Keratinocyte (primary cell): ENCODE measurements at regions not wholly inside any gene's neighbourhood (a gene's known extent, or its start where the extent isn't known, plus 50 kb on each side); places are given as distances from the start of the nearest gene placed in this dataset.

ENCODE experiments used
- DNase-seq: peaks from one replicate; pipeline ENCODE4 v3.0.0-alpha.2; 2011; ENCODE audit warnings: low read depth, missing footprints, low spot score
- FAIRE-seq: peaks from 2 replicates; lab custom pipeline; 2011; peaks lifted over from hg19 to GRCh38; lab: Jason Lieb, UNC
- H2AFZ ChIP-seq: 2 replicates; pipeline ENCODE4 v1.6.0; 2012; ENCODE audit warnings: low read length, control low read depth, inconsistent platforms; ENCODE audit not compliant: control insufficient read depth
- H3K27ac ChIP-seq: 2 replicates; pipeline ENCODE4 v1.5.1; 2011; ENCODE audit warnings: low read length; ENCODE audit not compliant: control insufficient read depth, insufficient read depth
- H3K27me3 ChIP-seq: 3 replicates; pipeline ENCODE4 v1.6.0; 2011; ENCODE audit warnings: low read length; ENCODE audit not compliant: control insufficient read depth, insufficient read depth; ENCODE audit errors: extremely low read depth
- H3K36me3 ChIP-seq, 2 experiments: 2 replicates in 1 of 2; 3 replicates in 1 of 2; pipeline ENCODE4 v1.5.1; 2011; ENCODE audit warnings: low read length in 2 of 2, mild to moderate bottlenecking in 1 of 2; ENCODE audit not compliant: control insufficient read depth in 2 of 2, insufficient read depth in 2 of 2; ENCODE audit errors: extremely low read depth in 1 of 2
- H3K4me1 ChIP-seq: 3 replicates; pipeline ENCODE4 v1.5.1; 2011; ENCODE audit warnings: low read length; ENCODE audit not compliant: control insufficient read depth, insufficient read depth; ENCODE audit errors: extremely low read depth
- H3K4me2 ChIP-seq: 3 replicates; pipeline ENCODE4 v1.6.0; 2011; ENCODE audit warnings: low read depth, low read length; ENCODE audit not compliant: control insufficient read depth, insufficient read depth; ENCODE audit errors: extremely low read depth
- H3K4me3 ChIP-seq, 3 experiments: fragments of 200-600 bp in 1 of 3; sonication (generic) in 1 of 3; 2 replicates in 2 of 3; 3 replicates in 1 of 3; pipeline ENCODE4 v1.5.1; 2011 to 2016; ENCODE audit warnings: low read length in 3 of 3, mild to moderate bottlenecking in 3 of 3, control low read depth in 2 of 3, inconsistent platforms in 1 of 3, low read depth in 1 of 3, mixed read lengths in 1 of 3, mixed run types in 1 of 3, moderate library complexity in 1 of 3; ENCODE audit not compliant: control insufficient read depth in 2 of 3, insufficient read depth in 2 of 3; ENCODE audit errors: extremely low read depth in 1 of 3
- H3K79me2 ChIP-seq: 2 replicates; pipeline ENCODE4 v1.6.0; 2012; ENCODE audit warnings: low read length; ENCODE audit not compliant: control insufficient read depth, insufficient read depth
- H3K9ac ChIP-seq: 3 replicates; pipeline ENCODE4 v1.6.0; 2011; ENCODE audit warnings: low read length; ENCODE audit not compliant: control insufficient read depth, insufficient read depth; ENCODE audit errors: extremely low read depth
- H3K9me1 ChIP-seq: 3 replicates; pipeline ENCODE4 v1.6.0; 2011; ENCODE audit warnings: low read length; ENCODE audit not compliant: control insufficient read depth, insufficient read depth; ENCODE audit errors: extremely low read depth
- H3K9me3 ChIP-seq: 2 replicates; pipeline ENCODE4 v1.5.1; 2012; ENCODE audit warnings: low read depth, low read length; ENCODE audit not compliant: control insufficient read depth
- H4K20me1 ChIP-seq: 3 replicates; pipeline ENCODE4 v1.6.0; 2011; ENCODE audit warnings: low read length; ENCODE audit not compliant: control insufficient read depth, insufficient read depth; ENCODE audit errors: extremely low read depth
- EZH2 ChIP-seq: IDR thresholded peaks from one replicate; pipeline ENCODE4 v1.6.1; 2012; ENCODE audit warnings: inconsistent platforms, mild to moderate bottlenecking, low read length, moderate library complexity
- dilution Hi-C: fragments of 300-500 bp; cut with MboI; formaldehyde crosslinking; loops from one replicate; pipeline ENCODE4 v1.7.0; 2020; ENCODE audit warnings: low sequenced_read_pairs; ENCODE audit not compliant: extremely low pct_ligation_motif_present
- TF ChIP-seq, protein P1 (sequence below), 3 experiments: IDR thresholded peaks in 1 of 3; conservative IDR thresholded peaks in 1 of 3; optimal IDR thresholded peaks in 1 of 3; 2 replicates in 2 of 3; 3 replicates in 1 of 3; pipeline versions ENCODE3 to v1.5.1; 2011; ENCODE audit warnings: low read length in 3 of 3, mild to moderate bottlenecking in 3 of 3, moderate library complexity in 2 of 3, control low read depth in 1 of 3, inconsistent platforms in 1 of 3; ENCODE audit not compliant: insufficient read depth in 2 of 3; ENCODE audit errors: extremely low read depth in 1 of 3

GRCh38 chr2:104158191-104158590 is 695.7 kb upstream of the POU3F3 start:
- H3K79me2 ChIP-seq = no peaks in the 10 kb centered on the region
- FAIRE-seq = no peak
- H3K27me3 ChIP-seq = no peaks in the 10 kb centered on the region
- no peak overlapping the region for H2AFZ ChIP-seq
- H3K27ac ChIP-seq = no peak overlapping the region
- no peaks in the 10 kb centered on the region for H3K36me3 ChIP-seq
- H3K9me1 ChIP-seq = no peaks in the 10 kb centered on the region
- H4K20me1 ChIP-seq = no peaks in the 10 kb centered on the region
- TF ChIP-seq, protein P1, sequence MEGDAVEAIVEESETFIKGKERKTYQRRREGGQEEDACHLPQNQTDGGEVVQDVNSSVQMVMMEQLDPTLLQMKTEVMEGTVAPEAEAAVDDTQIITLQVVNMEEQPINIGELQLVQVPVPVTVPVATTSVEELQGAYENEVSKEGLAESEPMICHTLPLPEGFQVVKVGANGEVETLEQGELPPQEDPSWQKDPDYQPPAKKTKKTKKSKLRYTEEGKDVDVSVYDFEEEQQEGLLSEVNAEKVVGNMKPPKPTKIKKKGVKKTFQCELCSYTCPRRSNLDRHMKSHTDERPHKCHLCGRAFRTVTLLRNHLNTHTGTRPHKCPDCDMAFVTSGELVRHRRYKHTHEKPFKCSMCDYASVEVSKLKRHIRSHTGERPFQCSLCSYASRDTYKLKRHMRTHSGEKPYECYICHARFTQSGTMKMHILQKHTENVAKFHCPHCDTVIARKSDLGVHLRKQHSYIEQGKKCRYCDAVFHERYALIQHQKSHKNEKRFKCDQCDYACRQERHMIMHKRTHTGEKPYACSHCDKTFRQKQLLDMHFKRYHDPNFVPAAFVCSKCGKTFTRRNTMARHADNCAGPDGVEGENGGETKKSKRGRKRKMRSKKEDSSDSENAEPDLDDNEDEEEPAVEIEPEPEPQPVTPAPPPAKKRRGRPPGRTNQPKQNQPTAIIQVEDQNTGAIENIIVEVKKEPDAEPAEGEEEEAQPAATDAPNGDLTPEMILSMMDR (optimal IDR thresholded peaks at IDR 0.05 in 1 of 3, IDR thresholded peaks at IDR 0.05 in 1 of 3, conservative IDR thresholded peaks at IDR 0.05 in 1 of 3; ENCODE audit: extremely low read depth in 1 of 3, insufficient read depth in 2 of 3, low read length in 3 of 3) = no peak
- TF ChIP-seq EZH2 = no peak
- no peaks in the 10 kb centered on the region for H3K4me1 ChIP-seq
- no peak overlapping the region for H3K4me2 ChIP-seq
- no peak for DNase-seq
- dilution Hi-C loops = no loop called here
- H3K4me3 ChIP-seq = no peak overlapping the region
- H3K9me3 ChIP-seq = no peaks in the 10 kb centered on the region
- no peak overlapping the region for H3K9ac ChIP-seq

DNA sequence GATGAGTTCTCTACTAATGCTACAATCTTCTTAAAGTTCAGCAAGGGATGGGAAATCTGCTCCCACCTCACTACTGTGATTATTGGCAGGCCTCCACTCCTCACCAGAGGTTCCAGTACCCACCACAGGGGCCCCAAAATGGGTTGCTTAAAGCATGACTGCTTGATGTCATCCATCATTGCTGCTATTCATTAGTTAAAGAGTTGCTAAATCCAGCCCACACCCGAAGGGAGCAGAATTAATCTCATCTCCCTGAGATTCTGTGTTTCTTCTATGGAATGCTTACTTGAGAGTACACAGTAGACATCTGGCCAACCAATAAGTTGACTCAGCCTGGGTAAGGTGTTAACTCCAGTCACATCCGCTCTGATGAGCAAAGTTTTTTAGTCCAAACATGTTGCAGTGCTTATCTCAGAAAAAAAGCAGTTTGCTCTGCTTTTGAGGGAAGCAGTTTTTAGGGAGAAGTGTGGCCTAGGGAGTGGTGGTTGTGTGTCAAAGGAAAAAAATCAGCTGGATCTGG is 690.2 kb upstream of the POU3F3 start:
- H3K9me3 ChIP-seq = no peaks in the 10 kb centered on the region
- dilution Hi-C loops = no loop called here
- H2AFZ ChIP-seq = no peak overlapping the region
- H3K9ac ChIP-seq = no peak overlapping the region
- DNase-seq (no peak), FAIRE-seq (no peak)
- H3K79me2 ChIP-seq = no peaks in the 10 kb centered on the region
- TF ChIP-seq EZH2 = no peak
- TF ChIP-seq, protein P1 (optimal IDR thresholded peaks at IDR 0.05 in 1 of 3, IDR thresholded peaks at IDR 0.05 in 1 of 3, conservative IDR thresholded peaks at IDR 0.05 in 1 of 3; ENCODE audit: extremely low read depth in 1 of 3, insufficient read depth in 2 of 3, low read length in 3 of 3) = no peak
- H3K9me1 ChIP-seq = no peaks in the 10 kb centered on the region
- no peak overlapping the region for H3K4me3 ChIP-seq
- H4K20me1 ChIP-seq = no peaks in the 10 kb centered on the region
- H3K36me3 ChIP-seq = no peaks in the 10 kb centered on the region
- H3K27ac ChIP-seq = no peak overlapping the region
- H3K4me2 ChIP-seq = no peak overlapping the region
- H3K27me3 ChIP-seq = no peaks in the 10 kb centered on the region
- no peaks in the 10 kb centered on the region for H3K4me1 ChIP-seq
